ENCODE measurements at regions not wholly inside any gene's neighbourhood (a gene's known extent, or its start where the extent isn't known, plus 50 kb on each side); places are given as distances from the start of the nearest gene placed in this dataset.
"Not testable (repeated sequence)": the region's sequence is repeated elsewhere in the genome, so short reads cannot be mapped to it uniquely, and the experiment has no call there.

DNA sequence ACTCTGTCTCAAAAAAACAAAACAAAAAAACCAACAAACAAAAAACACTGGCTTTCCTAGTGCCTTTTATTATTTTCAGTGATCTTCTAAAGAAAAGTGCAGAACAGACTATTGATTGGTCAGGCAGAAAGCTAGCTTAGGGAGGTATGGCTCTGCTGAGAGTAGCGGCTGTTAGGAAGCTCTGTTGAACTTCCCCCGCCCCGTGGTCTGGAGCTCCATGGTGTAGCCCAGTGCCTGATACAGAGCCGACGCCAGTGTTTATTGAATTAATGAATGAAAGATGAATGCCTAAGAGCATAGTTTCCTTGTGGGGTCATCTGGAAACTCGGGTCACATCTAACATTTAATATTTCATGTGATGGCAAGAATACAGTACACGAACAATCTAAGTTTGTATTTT lies 90.5 kb upstream of the ARMC3 start:
- ATAC-seq (ENCODE audit: low FRiP score), result no peak
- TF ChIP-seq, protein P1, sequence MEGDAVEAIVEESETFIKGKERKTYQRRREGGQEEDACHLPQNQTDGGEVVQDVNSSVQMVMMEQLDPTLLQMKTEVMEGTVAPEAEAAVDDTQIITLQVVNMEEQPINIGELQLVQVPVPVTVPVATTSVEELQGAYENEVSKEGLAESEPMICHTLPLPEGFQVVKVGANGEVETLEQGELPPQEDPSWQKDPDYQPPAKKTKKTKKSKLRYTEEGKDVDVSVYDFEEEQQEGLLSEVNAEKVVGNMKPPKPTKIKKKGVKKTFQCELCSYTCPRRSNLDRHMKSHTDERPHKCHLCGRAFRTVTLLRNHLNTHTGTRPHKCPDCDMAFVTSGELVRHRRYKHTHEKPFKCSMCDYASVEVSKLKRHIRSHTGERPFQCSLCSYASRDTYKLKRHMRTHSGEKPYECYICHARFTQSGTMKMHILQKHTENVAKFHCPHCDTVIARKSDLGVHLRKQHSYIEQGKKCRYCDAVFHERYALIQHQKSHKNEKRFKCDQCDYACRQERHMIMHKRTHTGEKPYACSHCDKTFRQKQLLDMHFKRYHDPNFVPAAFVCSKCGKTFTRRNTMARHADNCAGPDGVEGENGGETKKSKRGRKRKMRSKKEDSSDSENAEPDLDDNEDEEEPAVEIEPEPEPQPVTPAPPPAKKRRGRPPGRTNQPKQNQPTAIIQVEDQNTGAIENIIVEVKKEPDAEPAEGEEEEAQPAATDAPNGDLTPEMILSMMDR (IDR thresholded peaks at IDR 0.05), result no peak
- no peak for DNase-seq (ENCODE audit: low spot score)

DNA sequence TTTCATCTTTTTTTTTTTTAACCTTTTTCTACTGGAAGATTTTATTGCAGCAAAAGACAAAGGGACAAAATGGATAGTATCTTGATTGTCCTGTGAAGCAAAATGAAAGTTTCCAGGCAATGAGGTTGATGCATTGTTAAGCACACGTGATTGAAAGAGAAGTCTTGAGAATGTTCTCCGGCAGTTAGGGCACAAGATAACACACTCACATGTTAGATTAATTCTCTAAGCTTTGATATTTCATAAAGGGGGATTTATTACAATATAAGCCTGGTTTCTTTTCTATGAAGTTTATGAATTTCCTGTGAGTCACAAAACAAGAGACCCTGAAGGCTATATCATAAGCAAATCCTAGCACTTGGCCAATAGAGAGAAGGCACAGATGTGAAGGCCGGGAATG lies 93.4 kb upstream of the ARMC3 start:
- DNase-seq (ENCODE audit: low spot score), result no peak
- TF ChIP-seq, protein P1 (IDR thresholded peaks at IDR 0.05), result no peak
- ATAC-seq (ENCODE audit: low FRiP score), result no peak

DNA sequence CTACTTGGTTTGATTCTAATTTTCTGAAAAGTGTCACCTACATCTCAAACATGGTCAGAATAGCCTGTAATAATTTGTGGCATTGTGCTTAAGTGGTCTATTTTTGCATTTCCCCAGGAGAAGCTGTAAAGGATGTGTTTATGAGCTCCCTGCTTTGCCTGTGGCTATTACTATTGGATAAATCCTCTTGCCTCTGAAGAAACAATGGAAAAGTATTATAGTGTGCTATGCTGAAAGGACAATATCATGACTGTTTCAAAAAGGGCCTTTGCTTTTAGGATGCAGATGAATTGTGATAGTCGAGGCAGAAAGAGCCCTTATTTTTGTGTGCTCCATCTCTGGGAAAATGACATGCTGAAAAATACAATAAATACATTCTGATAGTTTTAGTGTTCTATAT lies 94.1 kb upstream of the ARMC3 start:
- ATAC-seq (ENCODE audit: low FRiP score) (no peak), DNase-seq (ENCODE audit: low spot score) (no peak)
- TF ChIP-seq, protein P1 (IDR thresholded peaks at IDR 0.05), result no peak

DNA sequence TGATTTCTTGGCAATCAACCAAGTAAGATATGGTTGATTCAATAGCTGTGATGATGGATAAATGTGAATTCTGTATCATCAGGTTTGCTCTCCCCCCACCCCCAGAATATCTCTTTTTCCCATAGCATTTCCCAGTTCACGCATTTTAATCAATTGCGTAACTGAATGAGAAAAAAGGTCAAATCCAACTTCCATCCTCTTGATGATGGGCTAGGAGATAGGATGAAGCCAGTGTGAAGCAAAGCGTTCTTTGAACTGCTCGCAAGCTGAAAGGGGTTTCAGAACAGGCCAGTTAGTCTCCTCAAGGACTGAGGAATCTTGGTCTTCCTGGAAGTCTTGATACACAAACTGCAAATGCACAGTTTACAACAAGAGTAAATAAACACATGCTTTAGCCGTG lies 94.5 kb upstream of the ARMC3 start:
- TF ChIP-seq, protein P1 (IDR thresholded peaks at IDR 0.05), result no peak
- DNase-seq (ENCODE audit: low spot score) (no peak), ATAC-seq (ENCODE audit: low FRiP score) (no peak)

DNA sequence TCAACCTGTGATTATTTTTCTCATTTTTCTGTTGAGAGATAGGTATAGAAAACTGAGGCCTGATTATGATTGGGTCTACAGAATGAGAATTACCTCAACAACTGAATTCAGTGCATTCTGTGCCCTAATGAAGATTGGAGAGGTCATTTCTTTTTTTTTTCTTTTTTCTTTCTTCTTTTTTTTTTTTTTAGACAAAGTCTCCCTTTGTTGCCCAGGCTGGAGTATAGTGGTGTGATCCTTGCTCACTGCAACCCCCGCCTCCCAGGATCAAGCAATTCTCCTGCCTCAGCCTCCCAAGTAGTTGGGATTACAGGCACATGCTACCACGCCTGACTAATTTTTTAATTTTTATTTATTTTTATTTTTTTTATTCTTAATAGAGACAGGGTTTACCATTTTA lies 95.0 kb upstream of the ARMC3 start:
- TF ChIP-seq, protein P1 (IDR thresholded peaks at IDR 0.05), result no peak
- ATAC-seq (ENCODE audit: low FRiP score) (no peak), DNase-seq (ENCODE audit: low spot score) (no peak)

DNA sequence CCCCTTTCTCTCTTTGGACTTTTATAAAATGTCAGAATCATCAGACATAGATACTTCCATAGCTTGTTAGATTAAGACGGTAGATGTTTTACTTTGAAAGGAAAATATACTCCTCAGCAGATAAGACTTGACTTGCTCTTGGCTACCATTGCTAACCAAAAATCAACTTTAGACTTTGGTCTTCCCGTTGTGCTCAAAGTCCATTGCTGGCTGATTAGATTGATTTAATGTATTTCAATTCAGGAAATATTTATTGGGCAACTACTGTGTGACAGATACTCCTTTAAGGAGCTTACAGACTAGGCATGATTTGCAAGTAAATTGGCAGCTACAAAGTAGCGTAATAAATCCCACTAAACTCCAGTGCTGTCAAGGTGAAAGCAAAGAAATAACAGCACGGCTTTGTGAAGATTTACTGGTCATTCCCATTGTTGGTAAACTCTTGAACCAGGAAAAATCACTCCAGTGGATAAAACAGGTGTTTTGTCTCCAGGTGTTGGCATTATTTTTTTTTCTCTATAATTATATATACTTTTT lies 95.7 kb upstream of the ARMC3 start:
- DNase-seq (ENCODE audit: low spot score) (no peak), ATAC-seq (ENCODE audit: low FRiP score) (no peak)
- TF ChIP-seq, protein P1 (IDR thresholded peaks at IDR 0.05), result no peak

DNA sequence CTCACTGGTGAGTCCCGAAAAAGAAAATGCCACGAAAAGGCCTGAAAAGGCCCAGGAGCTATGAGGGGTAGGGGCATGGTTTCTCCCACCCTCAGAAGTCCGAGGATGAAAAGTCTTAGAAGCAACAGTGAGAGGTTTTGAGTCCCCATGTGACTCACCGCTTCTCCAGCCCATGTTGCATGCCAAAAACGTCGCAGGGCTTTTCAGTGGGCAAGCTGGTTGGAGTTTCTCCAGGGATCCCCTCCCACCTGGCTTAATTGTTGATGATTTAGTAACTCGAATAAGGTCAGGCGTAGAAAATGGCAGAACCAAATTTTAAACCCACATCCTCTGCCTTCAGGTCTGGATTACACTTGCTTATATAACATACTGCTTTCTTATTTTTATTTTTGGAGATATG lies 96.3 kb upstream of the ARMC3 start:
- no peak for DNase-seq (ENCODE audit: low spot score)
- TF ChIP-seq, protein P1 (IDR thresholded peaks at IDR 0.05), result no peak
- no peak for ATAC-seq (ENCODE audit: low FRiP score)

DNA sequence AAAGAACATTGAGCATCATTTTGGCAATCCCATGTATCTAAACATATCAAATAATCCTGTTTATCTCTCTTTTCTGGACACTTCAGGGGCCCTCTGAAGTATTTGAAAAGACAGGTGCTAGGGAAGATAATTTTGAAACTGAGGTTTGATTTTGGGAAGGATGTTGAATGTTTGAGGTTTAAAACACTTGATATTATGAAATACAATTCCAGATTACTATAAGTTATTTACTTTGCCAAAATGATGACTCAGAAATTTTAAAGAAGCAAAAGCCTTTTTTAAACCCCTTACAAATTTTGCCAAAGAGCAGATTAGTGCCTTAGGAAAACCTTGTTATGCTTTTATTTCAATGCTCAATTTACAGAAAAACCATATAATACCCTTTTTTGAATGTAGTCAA lies 99.1 kb upstream of the ARMC3 start:
- DNase-seq (ENCODE audit: low spot score); ATAC-seq (ENCODE audit: low FRiP score): not testable (repeated sequence)
